CD14-positive monocyte (primary cell): ENCODE measurements at regions not wholly inside any gene's neighbourhood (a gene's known extent, or its start where the extent isn't known, plus 50 kb on each side); places are given as distances from the start of the nearest gene placed in this dataset.

Experiments used
- DNase-seq, 3 donors: peaks; one replicate each; pipeline ENCODE4 v3.0.0-alpha.2; 2011 to 2022
- H2AFZ ChIP-seq: 2 replicates; pipeline ENCODE4 v1.6.0; 2012; ENCODE audit warnings: mild to moderate bottlenecking, low read depth, low read length, inconsistent platforms; ENCODE audit not compliant: insufficient read depth, poor library complexity, severe bottlenecking
- H3K27ac ChIP-seq, 2 donors: 1 replicate in 1 of 2; 2 replicates in 1 of 2; pipeline ENCODE4 v1.5.1; 2012 to 2013; ENCODE audit warnings: low read length in 2 of 2, control low read depth in 1 of 2, inconsistent platforms in 1 of 2, low read depth in 1 of 2, mild to moderate bottlenecking in 1 of 2
- H3K27me3 ChIP-seq, 2 donors: one replicate each; pipeline versions ENCODE4 v1.6.0 to v1.6.1; 2011 to 2013; ENCODE audit warnings: low read length in 2 of 2; ENCODE audit not compliant: control insufficient read depth in 2 of 2, insufficient read depth in 2 of 2
- H3K36me3 ChIP-seq, 2 donors: replicated peaks in 1 of 2; 1 replicate in 1 of 2; 2 replicates in 1 of 2; pipeline versions ENCODE4 v1.5.1 to v1.6.1; 2012 to 2013; ENCODE audit warnings: low read length in 2 of 2, control low read depth in 1 of 2, inconsistent platforms in 1 of 2, mild to moderate bottlenecking in 1 of 2; ENCODE audit not compliant: insufficient read depth in 2 of 2, control insufficient read depth in 1 of 2
- H3K4me1 ChIP-seq, 2 donors: 1 replicate in 1 of 2; 2 replicates in 1 of 2; pipeline versions ENCODE4 v1.5.1 to v1.6.1; 2012 to 2013; ENCODE audit warnings: low read length in 2 of 2, control low read depth in 1 of 2, inconsistent platforms in 1 of 2, mild to moderate bottlenecking in 1 of 2, moderate library complexity in 1 of 2; ENCODE audit not compliant: insufficient read depth in 2 of 2, control insufficient read depth in 1 of 2
- H3K4me2 ChIP-seq: replicated peaks from 2 replicates; pipeline ENCODE3; 2012; ENCODE audit warnings: low read length, moderate library complexity, mild to moderate bottlenecking; ENCODE audit not compliant: poor library complexity, severe bottlenecking; ENCODE audit errors: extremely low read depth
- H3K4me3 ChIP-seq, 3 experiments: fragments of 200-600 bp in 1 of 3; sonication (generic) in 1 of 3; replicated peaks in 1 of 3; 1 replicate in 2 of 3; 2 replicates in 1 of 3; pipeline ENCODE4 v1.5.1; 2011 to 2013; ENCODE audit warnings: low read length in 3 of 3, mild to moderate bottlenecking in 3 of 3, control low read depth in 2 of 3, low read depth in 2 of 3, inconsistent platforms in 1 of 3, moderate library complexity in 1 of 3
- H3K79me2 ChIP-seq: 2 replicates; pipeline ENCODE4 v1.6.0; 2012; ENCODE audit warnings: mild to moderate bottlenecking, control low read depth, inconsistent platforms, low read length, moderate library complexity; ENCODE audit not compliant: insufficient read depth
- H3K9ac ChIP-seq: 2 replicates; pipeline ENCODE4 v1.6.0; 2017; ENCODE audit warnings: low read length, mild to moderate bottlenecking; ENCODE audit not compliant: insufficient read depth, poor library complexity, severe bottlenecking
- H3K9me3 ChIP-seq, 2 donors: replicated peaks in 1 of 2; 1 replicate in 1 of 2; 2 replicates in 1 of 2; pipeline versions ENCODE4 v1.5.1 to v1.6.1; 2012 to 2013; ENCODE audit warnings: low read length in 2 of 2, control low read depth in 1 of 2; ENCODE audit not compliant: control insufficient read depth in 1 of 2, insufficient read depth in 1 of 2
- H4K20me1 ChIP-seq: 2 replicates; pipeline ENCODE4 v1.6.0; 2012; ENCODE audit warnings: mild to moderate bottlenecking, low read length, control low read depth, moderate library complexity; ENCODE audit not compliant: insufficient read depth
- H3K27ac Mint-ChIP-seq, 7 donors: one replicate each; pipeline ENCODE4 v1.8.0; 2020; ENCODE audit warnings: mild to moderate bottlenecking in 7 of 7, mixed read lengths in 7 of 7, moderate library complexity in 6 of 7, inconsistent platforms in 2 of 7
- H3K27me3 Mint-ChIP-seq, 3 donors: one replicate each; pipeline ENCODE4 v1.8.0; 2021 to 2022; ENCODE audit warnings: low read depth in 3 of 3, mild to moderate bottlenecking in 3 of 3, mixed read lengths in 3 of 3, moderate library complexity in 3 of 3, inconsistent platforms in 1 of 3
- H3K36me3 Mint-ChIP-seq, 2 donors: one replicate each; pipeline ENCODE4 v1.8.0; 2020; ENCODE audit warnings: mixed read lengths in 2 of 2, inconsistent platforms in 1 of 2, mild to moderate bottlenecking in 1 of 2
- H3K4me1 Mint-ChIP-seq: one replicate; pipeline ENCODE4 v1.8.0; 2020; ENCODE audit warnings: mild to moderate bottlenecking, mixed read lengths
- H3K4me3 Mint-ChIP-seq, 2 donors: one replicate each; pipeline ENCODE4 v1.8.0; 2020; ENCODE audit warnings: mild to moderate bottlenecking in 2 of 2, mixed read lengths in 2 of 2, moderate library complexity in 1 of 2
- H3K9me3 Mint-ChIP-seq, 7 donors: one replicate each; pipeline ENCODE4 v1.8.0; 2020 to 2022; ENCODE audit warnings: mixed read lengths in 7 of 7, mild to moderate bottlenecking in 6 of 7, moderate library complexity in 6 of 7, inconsistent platforms in 2 of 7
- CTCF ChIP-seq: fragments of 200-600 bp; IDR thresholded peaks from one replicate; pipeline ENCODE4 v1.8.0; 2022; ENCODE audit warnings: antibody characterized with exemption, mild to moderate bottlenecking
- WGBS: methylation state at CpG from one replicate; pipeline ENCODE4 v1.1.5; 2013; ENCODE audit warnings: missing lambda C conversion rate; ENCODE audit not compliant: insufficient coverage; 5-methylcytosine and 5-hydroxymethylcytosine counted together
- intact Hi-C, 2 donors: fragments of 100-400 bp; cut with micrococcal nuclease; formaldehyde crosslinking; loops; one replicate each; pipeline versions ENCODE4 v1.15.0 to v1.15.1; 2023

DNA sequence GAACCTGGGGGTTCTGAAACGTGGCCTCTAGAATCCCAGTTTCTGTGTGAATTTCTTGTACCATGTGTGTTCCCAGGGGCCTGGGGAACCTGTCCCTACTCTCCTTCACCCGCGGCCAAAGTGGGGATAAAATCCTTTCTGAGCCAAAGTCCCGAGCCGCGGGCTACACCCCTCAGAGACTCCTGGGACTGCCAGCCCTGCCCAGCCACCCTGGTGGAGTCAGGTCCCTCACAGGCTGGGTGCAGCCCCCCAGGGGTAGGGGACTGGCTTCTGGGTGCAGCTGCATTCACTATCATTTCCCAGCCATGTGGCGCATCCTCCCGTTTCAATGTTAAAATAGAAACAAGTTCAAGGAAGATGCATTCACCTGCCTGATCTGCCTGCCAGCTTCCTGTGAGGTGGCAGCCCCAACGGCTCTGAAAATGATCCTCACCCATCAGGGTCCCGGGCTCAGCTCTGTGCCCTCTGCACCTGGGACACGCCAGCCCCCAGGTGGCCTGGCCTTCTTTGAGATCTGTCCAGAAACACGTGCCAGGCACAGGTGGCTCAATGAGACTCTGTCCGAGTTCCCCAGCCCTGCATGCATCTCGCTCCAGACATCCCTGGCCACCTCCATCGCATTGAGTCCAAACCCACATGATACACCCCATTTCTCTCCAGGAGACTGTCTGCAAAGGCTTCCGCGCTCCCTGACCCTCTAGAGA, 338.8 kb downstream of the CTTN start:
- no peaks in the 10 kb centered on the region for H3K4me1 ChIP-seq
- H2AFZ ChIP-seq: no peak overlapping the region
- H3K4me2 ChIP-seq: no peak overlapping the region
- H3K4me3 Mint-ChIP-seq: no peak overlapping the region
- TF ChIP-seq CTCF: no peak
- no peaks in the 10 kb centered on the region for H3K79me2 ChIP-seq
- no peak overlapping the region for H3K27ac Mint-ChIP-seq
- H3K9me3 Mint-ChIP-seq: peaks cover 0 to 2% (median 0%) of the 10 kb centered on the region in 7 donors
- H3K27ac ChIP-seq: no peak overlapping the region
- H3K9ac ChIP-seq: no peak overlapping the region
- H3K9me3 ChIP-seq: no peaks in the 10 kb centered on the region
- intact Hi-C loops: no loop called here
- peaks cover 2 to 5% (median 3%) of the 10 kb centered on the region in 3 donors for H3K27me3 Mint-ChIP-seq
- H3K36me3 ChIP-seq: no peaks in the 10 kb centered on the region
- H3K4me3 ChIP-seq: no peak overlapping the region
- no peaks in the 10 kb centered on the region for H3K4me1 Mint-ChIP-seq
- H3K36me3 Mint-ChIP-seq: no peaks in the 10 kb centered on the region
- 92% methylated on average over 13 of the region's 17 CpGs for WGBS
- H4K20me1 ChIP-seq: no peaks in the 10 kb centered on the region
- no peaks in the 10 kb centered on the region for H3K27me3 ChIP-seq
- DNase-seq: no peak

DNA sequence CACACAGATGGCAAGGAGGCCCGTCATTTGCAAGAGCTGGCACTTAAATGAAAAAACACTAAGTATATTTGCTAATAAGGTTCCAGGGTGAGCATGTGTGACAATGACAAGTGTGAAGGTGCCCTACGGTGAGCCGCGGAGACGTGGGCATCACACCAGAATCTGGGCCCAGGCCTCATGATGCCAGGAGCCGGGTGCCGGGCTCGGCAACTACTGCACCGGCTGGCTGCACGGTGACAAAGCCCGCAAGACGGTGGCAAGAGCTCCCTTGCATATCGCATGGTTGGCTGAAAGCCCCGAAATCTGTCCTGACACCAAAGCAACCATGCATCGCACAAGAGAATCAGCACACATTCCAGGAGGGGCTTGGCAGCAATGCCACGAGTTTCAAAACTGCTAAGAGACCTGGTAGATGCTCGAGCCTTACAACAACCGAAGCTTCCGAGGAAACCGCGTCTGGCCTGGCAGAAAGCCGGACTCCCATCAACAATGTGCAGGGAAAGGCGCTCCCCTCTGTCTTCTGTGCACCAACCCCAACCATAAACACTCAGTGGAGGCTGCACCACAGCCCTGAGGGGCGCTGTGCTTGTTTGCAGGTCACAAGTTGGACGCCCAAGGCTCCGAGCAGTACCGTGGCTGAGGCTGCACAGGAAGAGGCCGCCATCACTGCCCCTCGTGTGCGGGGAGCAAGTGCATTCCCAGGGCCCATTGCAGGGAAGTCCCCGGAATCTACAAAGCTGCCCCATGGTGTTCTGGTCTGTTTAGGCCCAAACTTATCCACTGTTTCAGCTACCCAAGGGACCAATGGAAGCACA, 339.7 kb downstream of the CTTN start:
- Histone ChIP-seq H3K4me2 (no peak overlapping the region), H3K79me2 (no peaks in the 10 kb centered on the region), H3K36me3 (no peaks in the 10 kb centered on the region), H3K4me3 (no peak overlapping the region), H3K9ac (no peak overlapping the region), H2AFZ (no peak overlapping the region), H3K9me3 (no peaks in the 10 kb centered on the region), H3K4me1 (no peaks in the 10 kb centered on the region), H3K27me3 (no peaks in the 10 kb centered on the region), H3K27ac (no peak overlapping the region), H4K20me1 (no peaks in the 10 kb centered on the region)
- H3K4me3 Mint-ChIP-seq: no peak overlapping the region
- WGBS: 94% methylated on average over 31 of the region's 31 CpGs
- TF ChIP-seq CTCF: no peak
- intact Hi-C loops: no loop called here
- H3K4me1 Mint-ChIP-seq: no peaks in the 10 kb centered on the region
- DNase-seq: no peak
- no peak overlapping the region for H3K27ac Mint-ChIP-seq
- H3K9me3 Mint-ChIP-seq: peaks cover 0 to 2% (median 0%) of the 10 kb centered on the region in 7 donors
- peaks cover 2 to 9% (median 5%) of the 10 kb centered on the region in 3 donors for H3K27me3 Mint-ChIP-seq
- H3K36me3 Mint-ChIP-seq: no peaks in the 10 kb centered on the region
